Neural cell (in vitro differentiated cells): ENCODE measurements at regions not wholly inside any gene's neighbourhood (a gene's known extent, or its start where the extent isn't known, plus 50 kb on each side); places are given as distances from the start of the nearest gene placed in this dataset.

Source experiments
- H2AFZ ChIP-seq: fragments of 200-600, 300-800 bp; sonication (generic), shearing (Covaris generic); 2 replicates; pipeline ENCODE4 v1.6.0; 2014; ENCODE audit warnings: low read depth, mild to moderate bottlenecking, antibody characterized with exemption, low read length, moderate library complexity
- H3F3A ChIP-seq: fragments of 200-600 bp; shearing (Covaris generic); 2 replicates; pipeline ENCODE4 v1.6.1; 2016; ENCODE audit warnings: mild to moderate bottlenecking, moderate library complexity, mixed read lengths, antibody characterized with exemption, low read length; ENCODE audit not compliant: insufficient read depth, poor library complexity, severe bottlenecking
- H3K27ac ChIP-seq: fragments of 200-600, 300-800 bp; sonication (generic), shearing (Covaris generic); 2 replicates; pipeline ENCODE4 v1.5.1; 2014; ENCODE audit warnings: mild to moderate bottlenecking, low read length, moderate library complexity
- H3K27me3 ChIP-seq: fragments of 300-800, 200-600 bp; sonication (generic), shearing (Covaris generic); 2 replicates; pipeline ENCODE4 v1.6.0; 2014; ENCODE audit warnings: mild to moderate bottlenecking, low read depth, low read length, moderate library complexity; ENCODE audit not compliant: insufficient read depth
- H3K36me3 ChIP-seq: fragments of 300-800, 200-600 bp; sonication (generic), shearing (Covaris generic); 2 replicates; pipeline ENCODE4 v1.5.1; 2014; ENCODE audit warnings: mild to moderate bottlenecking, antibody characterized with exemption, low read length, moderate library complexity; ENCODE audit not compliant: insufficient read depth
- H3K4me2 ChIP-seq: fragments of 300-800, 200-600 bp; sonication (generic), shearing (Covaris generic); 2 replicates; pipeline ENCODE4 v1.6.0; 2014; ENCODE audit warnings: mild to moderate bottlenecking, low read length
- H3K4me3 ChIP-seq: fragments of 300-800, 200-600 bp; sonication (generic), shearing (Covaris generic); 2 replicates; pipeline ENCODE4 v1.5.1; 2014; ENCODE audit warnings: mild to moderate bottlenecking, low read length, moderate library complexity
- H3K79me2 ChIP-seq: fragments of 200-600 bp; shearing (Covaris generic); replicated peaks from 2 replicates; pipeline ENCODE4 v1.6.0; 2014; ENCODE audit warnings: mild to moderate bottlenecking, low read length, moderate library complexity; ENCODE audit not compliant: insufficient read depth
- H3K9ac ChIP-seq: fragments of 300-800, 200-600 bp; sonication (generic), shearing (Covaris generic); 2 replicates; pipeline ENCODE4 v1.6.1; 2016; ENCODE audit warnings: mild to moderate bottlenecking, low read length, mixed read lengths
- H3K9me2 ChIP-seq: fragments of 200-600 bp; shearing (Covaris generic); 2 replicates; pipeline ENCODE4 v1.6.1; 2016; ENCODE audit warnings: mild to moderate bottlenecking, low read length, mixed read lengths; ENCODE audit not compliant: insufficient read depth
- H3K9me3 ChIP-seq: fragments of 200-600, 300-800 bp; sonication (generic), shearing (Covaris generic); 2 replicates; pipeline ENCODE4 v1.6.1; 2016; ENCODE audit warnings: mild to moderate bottlenecking, mixed run types, low read length, moderate library complexity, mixed read lengths
- H4K20me1 ChIP-seq: fragments of 200-600 bp; shearing (Covaris generic); 2 replicates; pipeline ENCODE4 v1.6.1; 2016; ENCODE audit warnings: mild to moderate bottlenecking, mixed run types; ENCODE audit not compliant: insufficient read depth
- CTCF ChIP-seq: fragments of 450-650 bp; IDR thresholded peaks from 2 replicates; pipeline ENCODE4 v1.5.1; 2014; ENCODE audit warnings: antibody characterized with exemption, mild to moderate bottlenecking, moderate library complexity; ENCODE audit not compliant: poor library complexity, severe bottlenecking
- EP300 ChIP-seq: fragments of 450-650 bp; conservative IDR thresholded peaks from 2 replicates; pipeline ENCODE4 v1.6.1; 2014; ENCODE audit warnings: antibody characterized with exemption, mild to moderate bottlenecking, moderate library complexity; ENCODE audit not compliant: poor library complexity, severe bottlenecking
- EZH2 ChIP-seq: fragments of 200-600, 300-800 bp; shearing (Covaris generic), sonication (generic); IDR thresholded peaks from 2 replicates; pipeline ENCODE4 v1.6.1; 2014; ENCODE audit warnings: antibody characterized with exemption, low read length, borderline replicate concordance, mild to moderate bottlenecking; ENCODE audit not compliant: insufficient read depth, poor library complexity, severe bottlenecking
- MXI1 ChIP-seq: fragments of 450-650 bp; conservative IDR thresholded peaks from 2 replicates; pipeline ENCODE4 v1.6.1; 2014; ENCODE audit warnings: antibody characterized with exemption, mild to moderate bottlenecking; ENCODE audit not compliant: poor library complexity, severe bottlenecking
- POLR2AphosphoS5 ChIP-seq: IDR thresholded peaks from 2 replicates; pipeline ENCODE4 v1.6.1; 2012
- RAD21 ChIP-seq: fragments of 450-650 bp; conservative IDR thresholded peaks from 2 replicates; pipeline ENCODE4 v1.6.1; 2014; ENCODE audit warnings: antibody characterized with exemption, mild to moderate bottlenecking, moderate library complexity
- REST ChIP-seq: IDR thresholded peaks from 2 replicates; pipeline ENCODE4 v1.6.1; 2012; ENCODE audit warnings: borderline replicate concordance
- SMC3 ChIP-seq: fragments of 450-650 bp; conservative IDR thresholded peaks from 2 replicates; pipeline ENCODE4 v1.6.1; 2014; ENCODE audit warnings: antibody characterized with exemption, mild to moderate bottlenecking, moderate library complexity; ENCODE audit not compliant: poor library complexity
- TAF1 ChIP-seq: IDR thresholded peaks from 2 replicates; pipeline ENCODE4 v1.6.1; 2012; ENCODE audit warnings: low read depth

DNA sequence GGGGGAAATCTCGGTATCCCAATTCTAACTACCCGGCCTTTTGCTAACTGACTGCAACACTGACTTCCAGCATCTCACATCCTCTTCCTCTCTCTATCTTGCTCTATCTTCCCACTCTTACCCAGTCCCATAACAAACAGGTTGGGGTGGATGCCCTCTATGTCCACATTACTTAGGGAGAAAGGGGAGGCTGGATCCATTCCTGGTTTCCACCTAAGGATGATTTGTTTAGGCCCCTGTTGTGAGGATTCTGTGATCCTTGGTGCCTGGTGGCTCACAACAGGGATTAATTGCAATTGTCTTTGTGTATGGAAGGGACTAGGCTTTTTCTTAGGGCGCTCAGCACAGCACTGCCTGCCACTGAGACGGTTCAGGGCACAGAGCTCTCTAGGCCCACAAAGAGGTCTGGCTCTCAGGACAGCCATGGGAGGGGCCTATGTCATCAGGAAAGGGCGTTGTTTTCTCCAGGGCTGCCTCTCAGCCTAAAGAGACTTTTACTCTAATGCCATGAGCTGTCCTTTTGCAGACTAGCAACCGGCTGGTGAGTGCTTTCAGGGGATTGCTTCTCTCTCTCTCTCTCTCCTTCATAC lies 612.1 kb upstream of the SALL1 start:
- TF ChIP-seq POLR2AphosphoS5, result no peak
- no peak for TF ChIP-seq REST
- no peak for TF ChIP-seq MXI1
- TF ChIP-seq TAF1, result no peak
- TF ChIP-seq SMC3, result no peak
- TF ChIP-seq EZH2, result no peak
- TF ChIP-seq CTCF, result no peak
- no peak for TF ChIP-seq EP300
- TF ChIP-seq RAD21, result no peak
- Histone ChIP-seq H3K27ac (no peak overlapping the region), H3K9ac (no peak overlapping the region), H3K9me2 (no peaks in the 10 kb centered on the region), H3K4me2 (no peak overlapping the region), H3K27me3 (no peaks in the 10 kb centered on the region), H3F3A (no peaks in the 10 kb centered on the region), H3K9me3 (no peaks in the 10 kb centered on the region), H3K4me3 (no peak overlapping the region), H3K79me2 (no peaks in the 10 kb centered on the region), H2AFZ (no peak overlapping the region), H4K20me1 (no peaks in the 10 kb centered on the region), H3K36me3 (no peaks in the 10 kb centered on the region)

DNA sequence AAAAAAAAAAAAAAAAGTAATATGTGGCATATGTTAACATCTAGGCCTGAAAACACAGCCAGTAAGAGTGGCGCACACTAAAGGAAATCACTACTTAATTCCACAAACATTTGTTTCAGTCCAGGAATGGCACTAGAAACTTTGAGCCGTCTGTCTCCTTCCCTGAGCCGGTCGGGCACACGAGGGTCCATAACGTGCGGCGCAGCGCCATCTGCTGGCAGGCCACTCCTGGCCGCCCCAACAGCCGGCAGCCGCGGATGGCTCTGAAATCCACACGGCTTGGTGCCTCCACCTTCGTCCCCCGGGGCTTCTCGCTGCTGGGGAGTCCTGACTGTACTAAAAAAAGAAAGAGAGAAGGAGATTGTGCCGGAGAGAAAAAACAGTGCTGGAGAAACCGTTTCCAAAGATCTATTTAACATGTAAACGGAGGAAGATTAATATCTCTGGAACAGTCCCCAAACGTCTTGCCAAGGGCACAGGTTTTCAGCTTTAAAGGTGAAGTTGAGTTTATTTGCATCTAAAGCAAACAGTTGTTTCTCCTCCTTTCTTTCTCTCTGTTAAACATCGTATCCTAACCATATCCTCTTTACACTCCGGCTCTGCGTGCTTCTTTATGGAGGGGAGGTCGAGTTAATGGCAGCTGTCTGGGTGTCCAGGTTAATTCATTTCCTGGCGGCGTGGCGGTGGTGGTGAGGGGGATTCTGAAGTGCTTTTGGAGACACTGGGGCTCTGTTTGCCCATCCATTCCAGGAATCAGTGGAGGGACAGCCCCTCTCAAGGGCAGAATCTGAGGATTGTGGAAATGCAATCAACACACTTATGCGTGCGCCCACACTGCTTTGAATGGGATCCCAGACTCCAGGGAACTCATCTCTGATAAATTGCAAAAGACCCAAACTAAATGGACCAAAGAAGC lies 611.3 kb upstream of the SALL1 start:
- Histone ChIP-seq H3K27ac (no peak overlapping the region), H3K27me3 (no peaks in the 10 kb centered on the region), H3F3A (no peaks in the 10 kb centered on the region), H4K20me1 (no peaks in the 10 kb centered on the region), H3K9ac (no peak overlapping the region), H3K9me3 (no peaks in the 10 kb centered on the region), H3K4me3 (no peak overlapping the region), H2AFZ (no peak overlapping the region), H3K79me2 (no peaks in the 10 kb centered on the region), H3K36me3 (no peaks in the 10 kb centered on the region), H3K9me2 (no peaks in the 10 kb centered on the region), H3K4me2 (no peak overlapping the region)
- TF ChIP-seq RAD21 (peak; percentile 91), POLR2AphosphoS5 (no peak), EP300 (no peak), MXI1 (no peak), CTCF (peak; percentile 94), EZH2 (no peak), REST (no peak), TAF1 (no peak), SMC3 (peak; percentile 92)
